Choroid plexus epithelial cell (primary cell): ENCODE measurements at regions not wholly inside any gene's neighbourhood (a gene's known extent, or its start where the extent isn't known, plus 50 kb on each side); places are given as distances from the start of the nearest gene placed in this dataset.

Experiments used
- DNase-seq: peaks from one replicate; pipeline ENCODE4 v3.0.0-alpha.2; 2010; ENCODE audit warnings: low read depth
- H3K4me3 ChIP-seq: 2 replicates; pipeline ENCODE4 v1.5.1; 2011; ENCODE audit warnings: low read depth, mild to moderate bottlenecking, control low read depth, low read length, moderate library complexity
- TF ChIP-seq, protein P1 (sequence below): conservative IDR thresholded peaks from 2 replicates; pipeline ENCODE4 v1.5.1; 2011; ENCODE audit warnings: low read depth, mild to moderate bottlenecking, control low read depth, inconsistent platforms, low read length, moderate library complexity

DNA sequence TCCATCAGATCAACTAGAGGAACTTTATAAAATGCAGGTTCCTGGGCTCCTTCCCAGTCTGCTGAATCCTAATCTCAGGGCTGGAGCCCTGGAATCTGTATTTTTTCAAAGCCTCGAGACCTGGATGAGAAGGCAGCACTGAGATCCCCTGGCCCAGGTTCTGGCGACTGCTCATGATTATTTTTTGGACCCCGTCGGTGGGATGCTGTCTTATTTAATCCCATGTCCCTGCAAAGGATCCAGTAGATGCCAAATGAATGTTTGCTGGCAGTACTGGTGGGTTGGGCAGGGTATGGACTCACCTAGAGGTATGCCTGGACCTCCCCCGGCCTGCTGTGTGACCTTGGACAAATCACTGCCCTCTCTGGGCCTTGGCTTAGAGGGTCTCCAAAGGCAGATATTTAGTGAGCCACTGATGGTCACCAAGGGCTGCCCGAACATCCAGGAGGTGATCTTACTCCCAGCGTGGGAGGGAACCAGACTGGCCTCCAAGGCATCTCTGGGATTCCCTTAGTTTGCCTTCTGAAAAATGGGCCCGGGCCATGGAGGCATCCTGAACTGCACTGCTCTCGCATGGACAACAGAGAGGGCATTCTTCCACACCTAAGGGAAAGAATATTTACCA, 91.6 kb upstream of the RUNX3 start:
- H3K4me3 ChIP-seq, result no peak overlapping the region
- TF ChIP-seq, protein P1, sequence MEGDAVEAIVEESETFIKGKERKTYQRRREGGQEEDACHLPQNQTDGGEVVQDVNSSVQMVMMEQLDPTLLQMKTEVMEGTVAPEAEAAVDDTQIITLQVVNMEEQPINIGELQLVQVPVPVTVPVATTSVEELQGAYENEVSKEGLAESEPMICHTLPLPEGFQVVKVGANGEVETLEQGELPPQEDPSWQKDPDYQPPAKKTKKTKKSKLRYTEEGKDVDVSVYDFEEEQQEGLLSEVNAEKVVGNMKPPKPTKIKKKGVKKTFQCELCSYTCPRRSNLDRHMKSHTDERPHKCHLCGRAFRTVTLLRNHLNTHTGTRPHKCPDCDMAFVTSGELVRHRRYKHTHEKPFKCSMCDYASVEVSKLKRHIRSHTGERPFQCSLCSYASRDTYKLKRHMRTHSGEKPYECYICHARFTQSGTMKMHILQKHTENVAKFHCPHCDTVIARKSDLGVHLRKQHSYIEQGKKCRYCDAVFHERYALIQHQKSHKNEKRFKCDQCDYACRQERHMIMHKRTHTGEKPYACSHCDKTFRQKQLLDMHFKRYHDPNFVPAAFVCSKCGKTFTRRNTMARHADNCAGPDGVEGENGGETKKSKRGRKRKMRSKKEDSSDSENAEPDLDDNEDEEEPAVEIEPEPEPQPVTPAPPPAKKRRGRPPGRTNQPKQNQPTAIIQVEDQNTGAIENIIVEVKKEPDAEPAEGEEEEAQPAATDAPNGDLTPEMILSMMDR, result no peak
- no peak for DNase-seq

DNA sequence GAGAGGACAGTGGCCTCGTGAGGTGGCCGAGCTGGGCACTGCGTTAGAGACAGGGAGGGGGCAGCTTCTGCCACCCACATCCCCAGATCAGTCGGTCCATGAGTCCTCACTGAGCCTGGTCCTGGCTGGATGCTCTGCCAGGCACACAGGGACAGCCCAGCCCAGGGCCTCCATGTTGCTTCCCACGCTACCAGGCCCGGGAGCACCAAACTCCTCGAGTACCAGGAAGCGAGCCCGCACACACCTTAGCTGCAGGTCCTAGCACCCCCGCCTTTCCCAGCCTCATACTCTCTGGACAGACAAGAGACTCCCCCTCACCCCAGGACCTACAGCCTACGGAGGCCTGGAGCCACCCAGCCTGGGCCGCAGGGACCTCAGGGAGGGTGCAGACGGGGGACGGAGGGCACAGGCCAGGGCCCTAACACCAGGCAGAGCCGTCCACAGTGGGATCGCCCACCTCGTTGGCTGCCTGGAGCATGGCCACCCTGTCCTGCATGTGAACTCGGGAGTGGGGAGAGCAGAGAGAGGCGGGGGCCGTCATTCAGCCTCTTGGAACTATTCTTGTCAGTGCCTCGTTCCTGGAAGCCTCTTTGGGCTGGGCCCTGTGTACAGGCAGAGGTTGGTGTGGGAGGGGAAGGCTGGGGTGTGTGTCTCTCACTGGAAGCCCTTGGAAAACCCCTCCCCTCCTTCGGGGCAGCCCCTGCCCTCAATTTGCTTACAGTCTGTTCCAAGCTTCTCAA, 90.9 kb upstream of the RUNX3 start:
- H3K4me3 ChIP-seq, result no peak overlapping the region
- no peak for DNase-seq
- TF ChIP-seq, protein P1, result no peak

DNA sequence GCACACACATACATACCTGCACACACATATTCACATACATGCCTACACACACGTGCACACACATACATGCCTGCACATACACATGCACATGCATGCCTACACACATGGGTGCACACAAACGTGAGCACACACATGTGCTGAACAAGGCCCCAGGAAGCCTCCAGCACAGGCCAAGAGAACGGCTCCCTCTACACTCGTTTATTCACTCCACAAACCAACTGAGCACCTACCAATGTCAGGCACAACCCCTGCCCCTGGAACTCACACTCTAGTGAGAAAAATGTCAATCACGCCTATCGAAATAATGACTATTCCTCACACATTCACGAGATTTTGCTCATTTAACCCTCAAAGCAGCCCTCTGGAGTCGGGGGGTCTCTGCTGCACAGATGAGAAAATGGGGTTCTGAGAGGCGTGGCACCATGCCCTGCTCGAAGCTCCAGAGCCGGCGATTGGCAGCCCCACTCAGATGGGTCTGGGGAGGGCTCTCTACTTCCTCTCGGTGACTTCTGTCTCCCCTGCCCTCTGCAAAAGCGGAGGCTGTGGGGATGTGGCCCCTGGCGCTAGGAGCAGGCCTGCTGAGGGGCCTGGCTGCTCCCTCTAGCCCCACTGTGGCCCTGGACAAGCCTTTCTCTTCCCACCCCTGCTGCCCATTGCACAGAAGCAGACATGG, 90.2 kb upstream of the RUNX3 start:
- DNase-seq, result no peak
- H3K4me3 ChIP-seq, result no peak overlapping the region
- TF ChIP-seq, protein P1, result no peak

DNA sequence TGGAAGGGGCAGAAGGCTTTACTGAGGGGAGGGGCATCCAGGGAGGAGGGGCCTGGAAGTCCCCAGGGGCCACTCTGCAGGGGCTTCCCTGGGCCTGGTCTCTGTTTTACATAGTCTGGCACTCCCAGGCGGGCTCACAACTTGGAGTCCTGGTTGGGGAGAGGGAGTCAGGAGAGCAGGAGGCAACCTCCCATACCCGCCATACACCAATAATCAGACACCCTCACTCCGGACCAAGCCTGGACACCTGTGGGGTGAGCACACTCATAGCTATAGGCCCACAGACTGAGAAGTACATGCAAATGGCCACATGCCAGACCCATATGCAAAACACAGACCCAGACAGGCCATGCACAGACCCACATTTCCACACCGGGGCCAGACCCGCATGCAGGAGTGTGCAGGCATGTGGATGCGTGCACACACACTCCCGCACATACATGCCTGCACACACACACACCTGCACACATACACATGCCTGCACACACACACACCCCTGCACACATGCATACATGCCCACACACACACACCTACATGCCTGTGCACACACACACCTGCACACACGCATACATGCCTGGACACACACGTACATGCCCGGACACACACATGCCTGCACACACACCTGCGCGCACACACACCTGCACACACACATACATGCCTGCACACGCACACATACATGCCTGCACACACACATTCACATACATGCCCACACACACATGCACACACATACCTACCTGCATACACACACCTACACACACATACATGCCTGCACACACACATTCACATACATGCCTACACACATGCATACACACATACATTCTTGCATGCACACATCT, 89.5 kb upstream of the RUNX3 start:
- DNase-seq, result no peak
- TF ChIP-seq, protein P1, result no peak
- no peak overlapping the region for H3K4me3 ChIP-seq

DNA sequence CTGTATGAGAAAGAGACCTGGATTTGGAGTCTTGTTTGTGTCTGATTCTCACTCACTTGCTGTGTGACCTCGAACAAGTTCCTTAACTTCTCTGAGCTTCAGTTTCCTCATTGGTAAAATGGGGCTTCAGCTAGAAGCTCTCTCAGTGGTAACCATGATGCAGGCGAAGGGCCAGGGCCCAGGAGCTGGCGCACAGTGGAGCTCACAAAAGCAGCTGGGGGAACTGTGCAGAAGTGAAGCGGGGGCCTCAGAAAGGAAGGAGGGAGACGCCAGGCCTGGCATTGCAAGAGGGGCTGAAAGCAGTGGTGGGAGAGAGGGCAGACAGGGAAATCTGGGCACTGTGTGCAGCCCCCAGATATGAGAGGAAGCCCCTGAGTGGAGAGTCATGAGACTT, 88.9 kb upstream of the RUNX3 start:
- TF ChIP-seq, protein P1, result no peak
- H3K4me3 ChIP-seq, result no peak overlapping the region
- no peak for DNase-seq

DNA sequence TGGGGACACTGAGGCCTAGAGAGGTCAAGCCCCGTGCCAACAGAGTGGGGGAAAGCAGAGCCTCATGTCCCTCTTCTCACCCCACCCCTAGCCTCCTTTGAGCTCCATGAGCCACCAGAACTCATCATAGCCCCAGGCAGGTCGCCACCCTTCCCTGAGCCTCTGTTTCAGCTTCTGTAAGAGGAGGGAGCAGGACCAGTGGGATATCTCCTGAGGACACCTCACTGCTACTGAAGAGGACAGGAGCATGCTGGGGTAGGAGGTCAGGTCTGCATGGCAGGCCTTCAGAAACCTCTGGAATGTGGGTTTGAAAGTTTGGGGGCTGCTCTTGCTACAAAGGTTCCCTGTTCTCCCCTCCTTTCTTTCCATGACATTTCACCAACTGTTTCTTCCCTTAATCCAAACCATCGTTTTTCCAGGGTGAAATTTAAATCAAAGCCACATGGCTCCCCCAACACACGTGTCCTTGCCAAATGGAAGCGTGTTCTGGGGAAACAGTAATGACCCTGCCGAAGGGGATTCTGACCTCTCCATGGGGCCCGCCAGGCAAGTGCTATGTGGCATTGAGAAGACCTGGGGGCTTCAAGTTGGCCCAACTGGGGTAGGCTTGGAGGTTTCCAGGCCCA, 88.1 kb upstream of the RUNX3 start:
- DNase-seq, result no peak
- no peak overlapping the region for H3K4me3 ChIP-seq
- TF ChIP-seq, protein P1, result no peak
